ENCODE measurements at regions not wholly inside any gene's neighbourhood (a gene's known extent, or its start where the extent isn't known, plus 50 kb on each side); places are given as distances from the start of the nearest gene placed in this dataset.

- TF ChIP-seq TEAD4 (IDR thresholded peaks at IDR 0.05) (no peak), RAD21 (IDR thresholded peaks at IDR 0.05; ENCODE audit: low read depth) (no peak), FOXM1 (IDR thresholded peaks at IDR 0.05; ENCODE audit: borderline replicate concordance, low read depth) (no peak), REST (IDR thresholded peaks at IDR 0.05; ENCODE audit: low read depth) (no peak), CEBPB (IDR thresholded peaks at IDR 0.05) (no peak), TAF1 (IDR thresholded peaks at IDR 0.05; ENCODE audit: low read depth) (no peak), EP300 (IDR thresholded peaks at IDR 0.05; ENCODE audit: borderline replicate concordance) (no peak), ZBTB7A (IDR thresholded peaks at IDR 0.05; ENCODE audit: low read depth) (no peak), YY1 (IDR thresholded peaks at IDR 0.05; ENCODE audit: low read depth) (no peak), NFIC (IDR thresholded peaks at IDR 0.05) (no peak), CREB1 (IDR thresholded peaks at IDR 0.05; ENCODE audit: low read depth) (no peak), EGR1 (IDR thresholded peaks at IDR 0.05) (no peak), TCF12 (IDR thresholded peaks at IDR 0.05; ENCODE audit: low read depth) (no peak)
- TF ChIP-seq, protein P1, sequence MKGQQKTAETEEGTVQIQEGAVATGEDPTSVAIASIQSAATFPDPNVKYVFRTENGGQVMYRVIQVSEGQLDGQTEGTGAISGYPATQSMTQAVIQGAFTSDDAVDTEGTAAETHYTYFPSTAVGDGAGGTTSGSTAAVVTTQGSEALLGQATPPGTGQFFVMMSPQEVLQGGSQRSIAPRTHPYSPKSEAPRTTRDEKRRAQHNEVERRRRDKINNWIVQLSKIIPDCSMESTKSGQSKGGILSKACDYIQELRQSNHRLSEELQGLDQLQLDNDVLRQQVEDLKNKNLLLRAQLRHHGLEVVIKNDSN (IDR thresholded peaks at IDR 0.05), result no peak
- TF ChIP-seq, protein P2, sequence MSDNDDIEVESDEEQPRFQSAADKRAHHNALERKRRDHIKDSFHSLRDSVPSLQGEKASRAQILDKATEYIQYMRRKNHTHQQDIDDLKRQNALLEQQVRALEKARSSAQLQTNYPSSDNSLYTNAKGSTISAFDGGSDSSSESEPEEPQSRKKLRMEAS (IDR thresholded peaks at IDR 0.05), result no peak
Observed at GRCh38 chr16:61421111-61421510, 615.1 kb downstream of the CDH8 start.

DNA sequence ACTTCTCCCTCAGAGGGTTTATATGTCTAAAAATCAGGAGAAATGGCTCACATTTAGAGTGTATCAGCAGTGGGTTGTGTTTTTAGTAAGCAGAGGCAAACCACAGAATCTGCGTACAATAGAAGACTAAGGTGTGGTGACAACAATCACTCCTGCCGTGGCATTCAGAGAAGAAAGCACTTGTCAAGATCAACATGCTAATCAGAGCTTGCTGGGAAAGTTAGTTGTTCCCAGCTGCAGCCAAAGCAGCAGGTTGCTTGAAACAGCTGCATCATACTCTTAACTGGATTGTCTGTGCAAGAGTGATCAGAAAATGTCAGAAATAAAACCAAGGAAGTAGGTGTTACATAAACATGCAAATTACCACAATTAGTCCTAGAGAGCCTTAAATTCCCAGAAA lies 616.4 kb downstream of the CDH8 start:
- TF ChIP-seq ZBTB7A (IDR thresholded peaks at IDR 0.05; ENCODE audit: low read depth) (no peak), TEAD4 (IDR thresholded peaks at IDR 0.05) (no peak), YY1 (IDR thresholded peaks at IDR 0.05; ENCODE audit: low read depth) (no peak)

DNA sequence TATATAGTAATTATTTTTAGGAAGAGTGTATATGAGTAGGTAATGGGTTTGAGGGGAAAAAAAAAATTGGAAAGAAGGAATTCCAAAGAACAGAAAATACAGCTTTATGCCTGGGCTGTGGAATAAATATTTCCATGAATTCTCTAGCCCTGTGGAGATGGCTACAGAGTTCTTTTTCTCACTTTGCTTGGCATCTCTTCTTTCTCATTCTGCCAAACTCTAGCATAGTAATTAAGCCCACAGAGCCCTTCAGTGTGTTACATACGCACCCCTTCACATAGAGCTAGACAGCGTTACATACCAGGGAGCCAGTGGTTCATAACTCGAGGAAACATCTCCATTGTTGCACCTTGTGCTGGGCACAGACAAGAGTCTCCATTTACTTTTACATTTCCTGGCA lies 621.1 kb downstream of the CDH8 start:
- TF ChIP-seq REST (IDR thresholded peaks at IDR 0.05; ENCODE audit: low read depth) (no peak), NFIC (IDR thresholded peaks at IDR 0.05) (no peak), YY1 (IDR thresholded peaks at IDR 0.05; ENCODE audit: low read depth) (no peak), TCF12 (IDR thresholded peaks at IDR 0.05; ENCODE audit: low read depth) (no peak), EP300 (IDR thresholded peaks at IDR 0.05; ENCODE audit: borderline replicate concordance) (no peak), TAF1 (IDR thresholded peaks at IDR 0.05; ENCODE audit: low read depth) (no peak)
- TF ChIP-seq, protein P1 (IDR thresholded peaks at IDR 0.05), result no peak
- TF ChIP-seq, protein P2 (IDR thresholded peaks at IDR 0.05), result no peak

DNA sequence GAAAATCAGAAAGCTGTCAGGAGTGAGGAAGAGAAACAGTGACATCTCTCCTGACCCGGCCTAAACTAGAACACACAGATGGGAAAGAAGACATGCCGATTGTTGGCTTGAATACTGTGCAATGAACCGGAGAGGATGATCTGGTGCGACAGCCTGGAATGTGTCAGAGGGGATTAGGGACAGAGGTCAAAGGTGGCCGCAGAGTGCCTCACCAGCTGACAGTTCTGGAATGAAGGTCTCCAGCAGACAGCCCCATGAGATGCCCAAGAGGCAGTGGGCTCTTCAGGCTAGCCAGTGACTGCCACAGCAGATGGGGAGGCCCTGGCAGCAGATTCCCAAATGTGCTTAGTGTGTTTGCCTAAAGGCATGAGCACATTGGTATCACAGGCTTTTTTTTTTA lies 623.2 kb downstream of the CDH8 start:
- TF ChIP-seq, protein P1 (IDR thresholded peaks at IDR 0.05), result no peak
- TF ChIP-seq, protein P2 (IDR thresholded peaks at IDR 0.05), result no peak
- TF ChIP-seq TAF1 (IDR thresholded peaks at IDR 0.05; ENCODE audit: low read depth) (no peak), CEBPB (IDR thresholded peaks at IDR 0.05) (no peak), CREB1 (IDR thresholded peaks at IDR 0.05; ENCODE audit: low read depth) (no peak), EGR1 (IDR thresholded peaks at IDR 0.05) (no peak), RAD21 (IDR thresholded peaks at IDR 0.05; ENCODE audit: low read depth) (no peak), REST (IDR thresholded peaks at IDR 0.05; ENCODE audit: low read depth) (no peak), ZBTB7A (IDR thresholded peaks at IDR 0.05; ENCODE audit: low read depth) (no peak), YY1 (IDR thresholded peaks at IDR 0.05; ENCODE audit: low read depth) (no peak), TCF12 (IDR thresholded peaks at IDR 0.05; ENCODE audit: low read depth) (no peak), TEAD4 (IDR thresholded peaks at IDR 0.05) (no peak), FOXM1 (IDR thresholded peaks at IDR 0.05; ENCODE audit: borderline replicate concordance, low read depth) (no peak), EP300 (IDR thresholded peaks at IDR 0.05; ENCODE audit: borderline replicate concordance) (no peak), NFIC (IDR thresholded peaks at IDR 0.05) (no peak)
